Skeletal muscle cell (primary cell): ENCODE measurements at regions not wholly inside any gene's neighbourhood (a gene's known extent, or its start where the extent isn't known, plus 50 kb on each side); places are given as distances from the start of the nearest gene placed in this dataset.
"Not testable (repeated sequence)": the region's sequence is repeated elsewhere in the genome, so short reads cannot be mapped to it uniquely, and the experiment has no call there.

ENCODE experiments used
- DNase-seq: peaks from one replicate; pipeline ENCODE4 v3.0.0-alpha.2; 2010; ENCODE audit warnings: low read depth
- H3K4me3 ChIP-seq: 2 replicates; pipeline ENCODE4 v1.5.1; 2011; ENCODE audit warnings: low read depth, mild to moderate bottlenecking, control low read depth, low read length, moderate library complexity

DNA sequence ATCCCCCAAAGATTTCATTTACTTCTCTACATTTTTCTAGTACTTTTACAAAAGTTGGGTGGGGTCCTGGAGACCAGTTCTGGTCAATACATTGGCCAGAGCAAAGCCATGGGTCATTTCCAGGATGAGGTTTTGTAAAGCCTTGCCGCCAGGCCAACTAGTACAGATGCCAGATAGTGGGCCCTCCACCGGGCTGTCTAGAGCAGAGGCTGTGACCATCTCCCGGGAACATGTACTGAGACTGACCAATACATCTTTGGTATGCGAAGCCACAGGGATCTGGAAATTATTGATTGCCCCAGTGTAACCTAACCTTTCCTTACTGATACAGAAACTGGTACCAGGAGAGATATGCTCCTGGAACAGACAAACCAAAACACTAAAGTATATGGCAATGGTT, 599.2 kb downstream of the ADCYAP1 start:
- DNase-seq, result no peak
- H3K4me3 ChIP-seq, result no peak overlapping the region

DNA sequence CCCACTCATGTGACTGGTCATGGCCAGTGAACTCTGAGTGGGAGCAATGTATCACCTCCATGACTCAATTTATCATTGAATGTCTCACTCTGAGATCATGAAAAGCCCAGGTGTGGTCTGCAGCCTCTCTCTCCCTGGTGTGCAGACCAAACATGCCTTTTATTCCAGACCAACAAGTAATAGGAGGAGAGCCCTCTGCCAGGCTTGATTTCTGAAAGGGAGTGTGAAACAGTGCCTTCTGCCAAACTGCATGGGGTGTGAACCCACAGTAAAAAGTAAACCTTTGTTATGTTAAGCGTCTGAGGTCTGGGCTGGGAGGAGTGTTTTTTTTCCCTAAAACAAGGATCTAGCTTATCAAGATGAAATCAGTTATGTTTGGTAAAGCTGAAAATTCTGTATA, 601.2 kb downstream of the ADCYAP1 start:
- no peak for DNase-seq
- H3K4me3 ChIP-seq, result no peak overlapping the region

DNA sequence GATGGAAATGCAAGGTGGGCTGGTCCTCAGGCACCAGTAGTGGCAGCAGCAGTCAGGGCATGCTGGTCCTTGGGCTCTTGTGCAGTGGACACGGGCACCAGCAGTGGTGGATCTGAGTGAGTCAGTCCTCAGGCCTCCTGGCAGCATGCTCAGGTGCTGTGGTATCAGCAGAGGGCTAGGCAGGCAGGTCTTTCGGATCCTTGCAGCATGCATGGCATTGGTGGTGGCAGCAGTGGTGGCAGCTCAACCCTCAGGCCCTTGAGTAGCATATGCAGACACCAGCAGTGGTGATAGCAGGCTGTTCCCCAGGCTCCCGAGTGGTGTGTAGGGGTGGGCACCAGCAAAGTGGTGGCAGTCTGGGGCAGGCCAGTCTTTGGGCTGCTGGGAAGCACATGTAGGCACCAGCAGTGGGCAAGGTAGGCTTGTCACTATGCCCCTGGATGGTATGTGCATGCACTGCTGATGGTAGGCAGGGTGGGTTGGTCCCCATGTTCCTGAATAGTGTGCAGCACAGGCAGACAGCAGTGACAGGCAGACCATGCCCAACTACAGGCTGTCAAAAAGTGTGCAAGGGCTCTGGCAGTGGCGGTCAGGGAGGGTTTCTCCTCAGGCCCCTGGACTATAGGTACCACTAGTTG, 606.0 kb downstream of the ADCYAP1 start:
- no peak for DNase-seq
- no peak overlapping the region for H3K4me3 ChIP-seq

DNA sequence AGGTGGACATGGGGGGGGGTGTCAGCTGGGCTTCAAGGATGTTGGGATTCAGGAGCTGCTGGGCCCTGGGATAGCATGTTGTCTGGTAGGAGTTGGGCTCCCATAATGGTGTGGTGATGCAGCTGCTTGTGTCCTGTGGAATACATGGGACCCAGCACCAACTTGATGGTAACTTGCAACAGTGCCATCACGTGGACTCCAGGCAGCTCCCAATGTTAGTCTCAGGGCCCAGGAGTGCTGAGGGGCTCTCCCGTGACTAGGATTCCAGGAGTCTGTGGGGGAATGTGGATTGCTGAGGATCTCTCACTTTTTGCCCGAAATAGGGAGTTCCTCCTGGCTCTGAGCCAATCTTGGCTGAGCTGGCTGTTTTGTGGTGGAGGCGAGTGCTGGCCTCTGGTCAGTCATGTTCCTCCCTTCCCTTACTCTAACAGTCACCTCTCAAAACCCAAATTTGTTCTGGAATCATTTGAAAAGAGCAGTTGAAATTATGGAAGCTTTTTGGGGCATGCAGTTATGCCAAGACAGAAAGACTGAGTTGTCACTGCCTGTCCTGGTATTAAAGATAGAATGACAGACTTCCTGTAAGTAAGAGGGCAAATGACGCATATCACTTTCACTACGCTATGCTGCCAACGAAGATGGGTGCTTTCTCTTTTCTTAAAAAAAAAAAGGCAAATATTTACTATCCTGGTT, 607.1 kb downstream of the ADCYAP1 start:
- no peak for DNase-seq
- no peak overlapping the region for H3K4me3 ChIP-seq

DNA sequence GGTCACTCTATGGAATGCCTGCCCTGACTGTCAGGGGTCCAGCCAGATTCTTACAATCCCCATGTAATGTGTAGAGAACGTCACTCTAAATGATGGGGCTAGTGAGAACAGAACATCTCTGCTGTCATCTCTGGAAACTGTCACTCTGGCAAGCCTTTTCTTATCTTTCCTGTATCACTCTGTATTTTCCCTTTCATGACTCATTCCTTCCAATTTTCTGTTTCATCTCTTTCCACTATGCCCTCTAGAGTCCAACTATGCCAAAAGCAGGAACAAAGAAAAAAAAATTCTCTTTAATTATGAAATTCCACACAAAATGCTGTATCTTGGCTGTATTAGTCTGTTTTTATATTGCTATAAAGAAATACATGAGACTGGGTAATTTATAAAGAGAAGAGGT, 608.8 kb downstream of the ADCYAP1 start:
- no peak overlapping the region for H3K4me3 ChIP-seq
- no peak for DNase-seq

DNA sequence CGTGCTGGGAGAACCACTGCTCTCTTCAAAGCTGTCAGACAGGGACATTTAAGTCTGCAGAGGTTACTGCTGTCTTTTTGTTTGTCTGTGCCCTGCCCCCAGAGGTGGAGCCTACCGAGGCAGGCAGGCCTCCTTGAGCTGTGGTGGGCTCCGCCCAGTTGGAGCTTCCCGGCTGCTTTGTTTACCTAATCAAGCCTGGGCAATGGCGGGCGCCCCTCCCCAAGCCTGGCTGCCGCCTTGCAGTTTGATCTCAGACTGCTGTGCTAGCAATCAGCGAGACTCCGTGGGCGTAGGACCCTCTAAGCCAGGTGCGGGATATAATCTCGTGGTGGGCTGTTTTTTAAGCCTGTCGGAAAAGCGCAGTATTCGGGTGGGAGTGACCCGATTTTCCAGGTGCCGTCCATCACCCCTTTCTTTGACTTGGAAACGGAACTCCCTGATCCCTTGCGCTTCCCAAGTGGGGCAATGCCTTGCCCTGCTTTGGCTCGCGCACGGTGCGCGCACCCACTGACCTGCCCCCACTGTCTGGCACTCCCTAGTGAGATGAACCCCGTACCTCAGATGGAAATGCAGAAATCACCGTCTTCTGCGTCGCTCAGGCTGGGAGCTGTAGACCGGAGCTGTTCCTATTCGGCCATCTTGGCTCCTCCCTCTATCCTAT, 617.0 kb downstream of the ADCYAP1 start:
- not testable (repeated sequence) for DNase-seq, H3K4me3 ChIP-seq

DNA sequence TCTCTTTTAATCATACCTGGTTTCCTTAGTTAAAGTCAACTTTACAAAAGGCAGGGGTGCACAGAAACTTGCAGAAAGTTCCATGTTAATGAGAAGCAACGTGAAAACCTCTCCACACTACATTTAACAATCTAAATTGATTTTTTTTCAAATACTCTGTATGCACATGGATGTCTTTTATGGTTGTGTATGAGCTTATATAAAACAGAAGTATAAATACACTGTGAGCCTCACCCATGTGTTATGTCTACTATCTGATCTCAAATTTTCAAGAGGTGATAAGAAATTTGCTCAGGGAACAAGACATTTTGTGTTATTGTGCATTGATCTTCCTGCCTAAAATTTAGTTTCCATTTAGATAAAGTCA, 617.6 kb downstream of the ADCYAP1 start:
- H3K4me3 ChIP-seq, result no peak overlapping the region

DNA sequence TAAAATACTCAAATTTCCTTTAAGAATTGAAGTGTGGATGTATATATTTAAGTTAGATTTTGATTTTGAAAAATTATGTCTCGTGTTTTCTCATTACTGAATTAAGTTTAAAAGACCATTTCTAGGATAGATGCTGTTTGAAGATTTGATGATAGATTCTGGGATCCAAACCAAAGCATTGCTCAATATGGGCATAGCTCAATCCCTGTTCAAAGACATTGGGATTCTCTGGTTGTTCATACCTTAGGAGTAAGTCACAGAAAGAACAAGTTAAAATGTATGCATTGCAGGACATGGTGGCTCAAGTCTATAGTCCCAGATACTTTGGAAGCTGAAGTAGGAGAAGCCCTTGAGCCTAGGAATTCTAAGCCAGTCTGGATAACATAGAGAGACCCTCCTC, 622.3 kb downstream of the ADCYAP1 start:
- DNase-seq, result no peak
- H3K4me3 ChIP-seq, result no peak overlapping the region

More for the DNA sequence above, 617.6 kb downstream of the ADCYAP1 start:
- DNase-seq, result no peak

DNA sequence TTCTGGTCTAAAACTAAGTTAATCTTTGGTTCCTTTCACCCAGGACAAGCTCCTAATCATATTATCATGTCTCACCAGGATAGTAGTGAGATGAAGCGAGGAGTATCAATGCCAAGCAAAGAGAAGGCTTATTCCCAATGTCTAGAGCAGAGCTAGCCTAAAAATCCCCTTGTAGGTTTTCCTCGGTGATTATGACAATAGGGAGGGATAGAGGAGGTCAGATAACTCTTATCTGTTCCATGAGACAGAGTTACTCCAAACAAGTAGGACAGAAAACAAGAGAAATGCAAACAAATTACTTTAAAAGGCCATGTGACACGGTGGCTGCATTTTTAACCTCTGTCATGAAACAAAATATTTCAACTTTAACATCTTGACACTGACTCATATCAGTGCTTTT, 623.1 kb downstream of the ADCYAP1 start:
- H3K4me3 ChIP-seq, result no peak overlapping the region
- DNase-seq, result no peak

DNA sequence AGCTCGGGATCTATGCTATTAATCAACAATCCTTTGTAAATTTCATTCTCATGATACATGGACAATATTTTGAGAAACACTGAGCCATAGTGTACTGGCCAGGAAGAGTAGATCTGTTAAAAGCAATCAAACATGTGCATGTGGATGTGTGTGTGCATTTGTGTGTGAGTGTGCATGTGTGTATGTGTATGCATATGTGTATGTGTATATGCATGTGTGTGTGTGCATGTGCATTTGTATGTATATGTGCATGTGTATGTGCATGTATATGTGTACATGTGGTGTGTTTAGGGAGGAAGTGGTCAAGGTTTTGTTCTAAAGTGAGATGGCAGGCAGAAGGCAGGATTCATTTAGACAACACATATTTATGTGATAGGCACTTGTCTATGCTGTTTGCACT, 623.8 kb downstream of the ADCYAP1 start:
- no peak for DNase-seq
- no peak overlapping the region for H3K4me3 ChIP-seq

DNA sequence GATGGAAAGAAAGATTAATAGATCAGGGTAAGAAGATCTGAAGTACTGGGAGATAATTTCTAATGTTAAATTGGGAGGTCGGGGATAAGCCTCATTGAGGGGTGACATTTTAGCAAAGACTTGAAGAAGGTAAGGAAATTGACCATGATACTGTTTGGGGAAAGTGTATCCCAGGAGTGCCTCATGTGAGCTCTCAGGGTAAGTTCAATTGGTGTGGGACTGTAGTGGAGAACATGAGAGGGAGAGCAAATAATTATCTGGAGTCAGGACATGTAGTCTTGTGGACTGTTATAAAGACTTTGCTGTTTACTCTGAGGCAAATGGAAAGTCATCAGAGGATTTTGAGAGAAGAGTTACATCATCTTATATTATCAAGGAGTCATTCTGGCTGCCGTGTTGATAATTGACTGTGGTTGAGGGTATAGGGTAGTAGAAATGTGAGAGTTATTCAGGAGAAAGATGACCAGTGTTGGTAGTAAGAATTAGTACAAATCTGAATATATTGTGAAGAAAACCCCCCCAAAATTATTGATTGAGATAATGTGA, 624.4 kb downstream of the ADCYAP1 start:
- no peak overlapping the region for H3K4me3 ChIP-seq
- DNase-seq, result no peak

DNA sequence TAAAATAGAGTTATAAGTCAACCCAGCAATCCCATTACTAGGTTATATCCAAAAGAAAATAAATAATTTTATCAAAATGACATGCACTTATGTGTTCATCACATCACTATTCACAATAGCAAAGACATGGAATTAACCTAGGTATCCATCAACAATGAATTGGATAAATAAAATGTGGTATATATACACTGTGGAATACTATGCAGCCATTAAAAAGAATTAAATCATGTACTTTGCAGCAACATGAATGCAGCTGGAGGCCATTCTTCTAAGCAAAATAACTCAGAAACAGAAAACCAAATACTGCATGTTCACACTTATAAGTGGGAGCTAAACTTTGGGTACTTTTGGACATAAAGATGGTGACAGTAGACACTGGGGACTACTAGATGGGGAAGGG, 626.0 kb downstream of the ADCYAP1 start:
- no peak for DNase-seq
- H3K4me3 ChIP-seq, result no peak overlapping the region

DNA sequence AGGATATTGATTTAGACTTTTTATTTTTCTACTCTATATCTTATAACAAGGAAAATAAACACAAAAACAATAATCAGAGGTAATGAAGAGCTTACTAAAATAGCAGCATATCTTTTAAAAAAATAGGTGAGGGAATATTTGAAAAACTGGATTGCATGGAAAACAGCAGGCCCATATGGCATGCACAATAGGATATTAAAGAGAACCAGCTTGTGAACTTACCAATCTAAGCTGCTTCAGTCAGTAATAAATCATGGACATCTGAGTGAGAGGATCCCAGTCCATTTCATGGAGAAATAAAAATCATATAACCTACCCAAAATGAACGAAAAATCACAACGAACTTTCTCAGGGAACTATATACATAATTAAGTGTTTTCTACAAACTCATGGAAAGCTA, 634.6 kb downstream of the ADCYAP1 start:
- DNase-seq, result no peak
- H3K4me3 ChIP-seq, result no peak overlapping the region

DNA sequence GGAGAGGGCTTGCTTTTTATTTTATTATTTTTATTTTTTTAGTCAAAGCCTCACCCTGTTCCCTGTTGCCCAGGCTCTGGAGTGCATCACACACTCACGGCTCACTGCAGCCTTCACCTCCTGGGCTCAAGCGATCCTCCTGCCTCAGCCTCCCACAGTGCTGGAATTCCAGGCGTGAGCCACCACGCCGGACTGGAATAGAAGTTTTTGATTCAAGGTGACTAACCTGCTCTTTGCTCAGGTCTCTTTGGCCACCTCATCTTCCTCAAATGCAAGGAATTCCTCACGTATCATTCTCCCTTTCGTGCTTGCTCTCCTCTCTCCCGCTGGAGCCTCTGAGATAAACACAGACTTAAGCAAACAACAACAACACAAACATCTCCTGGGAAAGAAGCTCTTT, 636.8 kb downstream of the ADCYAP1 start:
- DNase-seq, result no peak
- H3K4me3 ChIP-seq, result no peak overlapping the region

DNA sequence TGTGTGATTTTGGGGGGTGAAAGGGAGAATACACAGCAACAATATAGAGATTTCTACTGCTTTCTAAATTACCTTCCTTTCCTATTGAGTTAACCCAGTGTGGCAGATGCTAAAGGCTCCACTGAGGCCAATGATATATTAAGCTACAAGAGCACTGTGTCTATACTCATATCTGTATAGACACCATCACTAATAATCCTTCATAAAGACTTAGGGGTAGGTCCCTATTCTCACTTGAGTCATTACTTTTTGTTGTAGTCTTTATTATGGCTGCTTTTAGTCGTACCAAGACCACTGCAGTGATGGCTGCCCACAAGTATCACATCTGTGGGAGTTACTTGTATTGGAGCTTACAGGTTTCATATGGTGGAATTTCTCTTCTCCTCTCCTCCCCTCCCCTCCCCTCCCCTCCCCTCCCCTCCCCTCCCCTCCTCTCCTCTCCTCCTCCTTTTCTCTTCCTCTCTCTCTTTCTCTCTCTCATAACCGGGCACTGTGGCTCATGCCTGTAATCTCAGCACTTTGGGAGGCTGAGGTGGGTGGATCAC, 637.6 kb downstream of the ADCYAP1 start:
- H3K4me3 ChIP-seq, result no peak overlapping the region
- no peak for DNase-seq

DNA sequence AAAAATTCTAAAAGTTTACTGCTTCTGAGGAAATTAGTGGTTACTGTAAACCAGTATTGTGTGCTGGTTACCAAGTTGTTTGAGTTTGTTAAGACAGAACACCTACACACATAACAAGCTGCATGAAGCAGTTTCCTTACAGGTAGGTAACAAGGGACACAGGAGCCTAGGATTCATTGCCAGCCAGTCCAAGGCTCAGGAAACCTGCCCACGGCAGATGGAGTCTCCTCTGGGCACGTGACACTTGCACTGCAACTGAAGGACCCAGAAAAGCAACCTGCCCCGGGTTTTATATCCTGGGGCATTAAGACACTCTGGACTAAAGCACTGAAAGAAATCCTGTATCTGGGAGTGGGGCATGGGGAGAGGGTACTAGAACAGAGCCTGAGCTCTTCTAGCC, 639.3 kb downstream of the ADCYAP1 start:
- DNase-seq, result no peak

DNA sequence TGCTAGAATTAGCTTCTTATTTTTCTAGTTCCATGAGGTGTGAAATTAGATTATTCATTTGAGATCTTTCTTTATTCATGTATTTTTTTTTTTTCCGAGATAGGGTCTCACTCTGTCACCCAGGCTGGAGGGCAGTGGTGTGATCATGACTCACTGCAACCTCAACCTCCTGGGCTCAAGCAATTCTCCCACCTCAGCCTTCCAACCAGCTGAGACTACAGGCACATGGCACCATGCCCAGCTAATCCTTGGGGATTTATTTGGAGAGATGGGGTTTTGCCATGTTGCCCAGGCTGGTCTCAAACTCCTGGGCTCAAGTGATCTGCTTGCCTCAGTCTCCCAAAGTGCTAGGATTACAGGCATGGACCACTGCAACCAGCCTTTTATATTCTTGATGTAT, 653.0 kb downstream of the ADCYAP1 start:
- DNase-seq, H3K4me3 ChIP-seq: not testable (repeated sequence)

More for the DNA sequence above, 639.3 kb downstream of the ADCYAP1 start:
- no peak overlapping the region for H3K4me3 ChIP-seq

DNA sequence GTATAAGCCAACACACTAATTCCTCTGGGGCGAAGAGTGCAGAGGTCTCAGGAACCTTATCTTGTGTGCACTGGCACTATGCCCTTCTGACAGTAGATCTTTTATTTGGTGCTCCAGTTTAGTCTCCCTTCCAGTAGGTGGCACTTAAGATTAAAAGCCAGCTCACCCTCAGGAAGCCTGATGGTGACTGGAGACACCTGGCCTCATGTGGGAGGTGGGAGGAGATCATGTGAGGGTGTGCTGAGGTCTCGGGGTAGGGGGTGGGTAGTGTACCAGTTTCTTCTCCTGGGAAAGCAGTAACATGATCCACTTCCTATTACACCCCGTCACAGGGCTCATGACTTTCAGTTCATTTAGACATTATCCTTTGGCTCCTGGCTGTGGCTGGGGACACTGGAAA, 654.9 kb downstream of the ADCYAP1 start:
- H3K4me3 ChIP-seq, result no peak overlapping the region
- DNase-seq, result no peak

DNA sequence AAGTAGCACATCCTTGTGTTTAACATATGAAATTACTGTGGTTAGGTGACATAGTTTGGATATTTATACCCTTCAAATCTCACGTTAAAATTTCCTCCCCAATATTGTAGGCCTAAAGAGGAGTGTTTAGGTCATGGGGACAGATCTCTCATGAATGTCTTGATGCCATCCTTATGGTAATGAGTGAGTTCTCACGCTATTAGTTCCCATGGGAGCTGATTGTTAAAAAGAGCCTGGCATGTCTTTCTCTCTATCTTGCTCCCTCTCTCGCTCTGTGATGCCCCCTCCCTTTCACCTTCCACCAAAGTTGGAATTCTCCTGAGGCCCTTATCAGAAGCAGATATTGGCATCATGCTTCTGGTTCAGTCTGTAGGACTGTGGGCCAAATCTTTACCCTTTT, 660.1 kb downstream of the ADCYAP1 start:
- no peak overlapping the region for H3K4me3 ChIP-seq
- no peak for DNase-seq

DNA sequence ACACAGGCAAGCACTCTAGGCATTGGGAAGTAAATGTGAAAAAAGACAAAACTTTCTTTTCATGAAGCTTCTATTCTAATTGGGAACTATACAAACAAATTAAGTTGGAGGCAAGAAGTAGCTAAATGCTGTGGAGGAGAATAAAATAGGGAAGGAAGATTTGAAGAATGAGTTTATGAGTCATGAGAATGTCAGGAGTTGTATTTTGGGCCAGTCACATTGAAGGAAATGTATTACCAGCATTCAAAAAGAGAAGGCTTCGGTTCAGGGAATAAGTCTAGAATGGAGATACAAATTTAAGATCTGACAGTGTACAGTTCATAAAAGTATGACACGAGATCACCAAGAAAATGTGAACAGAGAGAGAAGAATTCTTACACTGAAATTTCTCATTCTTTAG, 666.5 kb downstream of the ADCYAP1 start:
- no peak overlapping the region for H3K4me3 ChIP-seq
- DNase-seq, result no peak
